Stimulated activated CD4-positive, alpha-beta T cell treated with anti-CD3 and anti-CD28 coated beads, Interleukin-12 subunit alpha, Interleukin-12 subunit beta, amount 100 ng/mL, for 48 hours (primary cell): ENCODE measurements at regions not wholly inside any gene's neighbourhood (a gene's known extent, or its start where the extent isn't known, plus 50 kb on each side); places are given as distances from the start of the nearest gene placed in this dataset.

ENCODE experiments used
- DNase-seq, 3 donors: peaks; one replicate each; pipeline ENCODE4 v3.0.0-alpha.2; 2020; ENCODE audit warnings: low read depth in 2 of 3, low spot score in 1 of 3

- no peak for DNase-seq
Observed at GRCh38 chr1:204736836-204737235, 51.3 kb upstream of the LRRN2 start.

- DNase-seq = no peak
Observed at GRCh38 chr1:204738506-204738905, 53.0 kb upstream of the LRRN2 start.

- DNase-seq = no peak
Observed at GRCh38 chr1:204740354-204740753, 54.8 kb upstream of the LRRN2 start.

GRCh38 chr1:204741440-204741839 is 55.9 kb upstream of the LRRN2 start:
- no peak for DNase-seq

GRCh38 chr1:204742676-204743251 is 57.2 kb upstream of the LRRN2 start:
- no peak for DNase-seq

- no peak for DNase-seq
Observed at GRCh38 chr1:204744107-204744779, 58.7 kb upstream of the LRRN2 start.

- DNase-seq = peak in 2 of 3 donors; percentile 17 to 37
Observed at GRCh38 chr1:204746838-204747442, 61.4 kb upstream of the LRRN2 start.

GRCh38 chr1:204751480-204751879 is 65.9 kb upstream of the LRRN2 start:
- DNase-seq = no peak

- no peak for DNase-seq
Observed at GRCh38 chr1:204751883-204752687, 66.5 kb upstream of the LRRN2 start.

- no peak for DNase-seq
Observed at GRCh38 chr1:204752688-204753040, 67.1 kb upstream of the LRRN2 start.

- no peak for DNase-seq
Observed at GRCh38 chr1:204754821-204755220, 69.3 kb upstream of the LRRN2 start.

- no peak for DNase-seq
Observed at GRCh38 chr1:204756349-204756748, 70.8 kb upstream of the LRRN2 start.

GRCh38 chr1:204756811-204757210 is 71.3 kb upstream of the LRRN2 start:
- no peak for DNase-seq

- no peak for DNase-seq
Observed at GRCh38 chr1:204758601-204759000, 73.1 kb upstream of the LRRN2 start.

GRCh38 chr1:204760350-204760749 is 74.8 kb upstream of the LRRN2 start:
- DNase-seq = no peak

GRCh38 chr1:204760757-204761156 is 75.2 kb upstream of the LRRN2 start:
- DNase-seq = no peak

GRCh38 chr1:204763773-204764427 is 78.4 kb upstream of the LRRN2 start:
- peak; percentile 54 to 57 (median 54) for DNase-seq

GRCh38 chr1:204769997-204770396 is 84.5 kb upstream of the LRRN2 start:
- no peak for DNase-seq

GRCh38 chr1:204771358-204771757 is 85.8 kb upstream of the LRRN2 start:
- no peak for DNase-seq

GRCh38 chr1:204773246-204773645 is 87.7 kb upstream of the LRRN2 start:
- DNase-seq = no peak

- no peak for DNase-seq
Observed at GRCh38 chr1:204775546-204775945, 90.0 kb upstream of the LRRN2 start.
